H9 (cell line): ENCODE measurements at regions not wholly inside any gene's neighbourhood (a gene's known extent, or its start where the extent isn't known, plus 50 kb on each side); places are given as distances from the start of the nearest gene placed in this dataset.

Source experiments
- DNase-seq: peaks from one replicate; pipeline ENCODE4 v3.0.0-alpha.2; 2017
- H2AFZ ChIP-seq: one replicate; pipeline ENCODE4 v1.6.1; 2013; ENCODE audit warnings: mild to moderate bottlenecking, low read length, control low read depth, moderate library complexity
- H2AK5ac ChIP-seq: 2 replicates; pipeline ENCODE4 v1.6.1; 2013; ENCODE audit warnings: low read length, control low read depth, mixed read lengths; ENCODE audit not compliant: insufficient read length
- H2BK120ac ChIP-seq: one replicate; pipeline ENCODE4 v1.6.1; 2013; ENCODE audit warnings: low read depth, mild to moderate bottlenecking, low read length, control low read depth, inconsistent platforms; ENCODE audit not compliant: poor library complexity, severe bottlenecking
- H2BK12ac ChIP-seq: 2 replicates; pipeline ENCODE4 v1.6.1; 2013; ENCODE audit warnings: low read length, control low read depth, mixed read lengths, low read depth; ENCODE audit not compliant: insufficient read length
- H2BK15ac ChIP-seq: 2 replicates; pipeline ENCODE4 v1.6.1; 2013; ENCODE audit warnings: low read depth, low read length, control low read depth
- H2BK20ac ChIP-seq: one replicate; pipeline ENCODE4 v1.6.1; 2013; ENCODE audit warnings: low read depth, mild to moderate bottlenecking, low read length, control low read depth, inconsistent platforms; ENCODE audit not compliant: poor library complexity, severe bottlenecking
- H2BK5ac ChIP-seq: 2 replicates; pipeline ENCODE4 v1.6.1; 2013; ENCODE audit warnings: low read length, control low read depth, mixed read lengths; ENCODE audit not compliant: insufficient read length
- H3K14ac ChIP-seq: 2 replicates; pipeline ENCODE4 v1.6.1; 2013; ENCODE audit warnings: low read length, control low read depth; ENCODE audit not compliant: insufficient read depth
- H3K18ac ChIP-seq: 2 replicates; pipeline ENCODE4 v1.6.1; 2013; ENCODE audit warnings: low read depth, mild to moderate bottlenecking, mixed read lengths, low read length, control low read depth; ENCODE audit not compliant: insufficient read length
- H3K23ac ChIP-seq: 2 replicates; pipeline ENCODE4 v1.6.1; 2013; ENCODE audit warnings: low read length, control low read depth, mixed read lengths, low read depth; ENCODE audit not compliant: insufficient read length
- H3K23me2 ChIP-seq: 2 replicates; pipeline ENCODE4 v1.6.1; 2013; ENCODE audit warnings: low read depth, mild to moderate bottlenecking, mixed read lengths, low read length, control low read depth; ENCODE audit not compliant: insufficient read length, poor library complexity, severe bottlenecking
- H3K27ac ChIP-seq: 2 replicates; pipeline ENCODE4 v1.5.1; 2013; ENCODE audit warnings: low read length, control low read depth, mixed read lengths, low read depth; ENCODE audit not compliant: insufficient read length
- H3K27me3 ChIP-seq: 2 replicates; pipeline ENCODE4 v1.6.1; 2013; ENCODE audit warnings: low read length, control low read depth, inconsistent platforms; ENCODE audit not compliant: insufficient read depth
- H3K4ac ChIP-seq: 2 replicates; pipeline ENCODE4 v1.6.1; 2013; ENCODE audit warnings: low read depth, mild to moderate bottlenecking, control low read depth, inconsistent platforms, low read length, moderate library complexity
- H3K4me1 ChIP-seq: 2 replicates; pipeline ENCODE4 v1.6.1; 2013; ENCODE audit warnings: low read length, control low read depth, inconsistent platforms; ENCODE audit not compliant: insufficient read depth
- H3K4me2 ChIP-seq: 2 replicates; pipeline ENCODE4 v1.6.1; 2013; ENCODE audit warnings: low read length, control low read depth, mixed read lengths; ENCODE audit not compliant: insufficient read length, insufficient read depth
- H3K56ac ChIP-seq: 2 replicates; pipeline ENCODE4 v1.6.1; 2013; ENCODE audit warnings: low read depth, mild to moderate bottlenecking, mixed read lengths, low read length, control low read depth; ENCODE audit not compliant: insufficient read length
- H3K79me1 ChIP-seq: 2 replicates; pipeline ENCODE4 v1.6.1; 2013; ENCODE audit warnings: low read depth, mild to moderate bottlenecking, moderate library complexity, low read length, control low read depth, inconsistent platforms; ENCODE audit not compliant: insufficient read depth, poor library complexity, severe bottlenecking
- H3K79me2 ChIP-seq: 2 replicates; pipeline ENCODE4 v1.6.1; 2013; ENCODE audit warnings: low read length, control low read depth, inconsistent platforms; ENCODE audit not compliant: insufficient read depth
- H3K9ac ChIP-seq: 2 replicates; pipeline ENCODE4 v1.6.1; 2013; ENCODE audit warnings: low read length, control low read depth, mixed read lengths; ENCODE audit not compliant: insufficient read length; ENCODE audit errors: extremely low read depth
- H3K9me3 ChIP-seq: one replicate; pipeline ENCODE4 v1.6.1; 2013; ENCODE audit warnings: low read depth, low read length, inconsistent platforms; ENCODE audit not compliant: control insufficient read depth
- H3T11ph ChIP-seq: one replicate; pipeline ENCODE4 v1.6.1; 2013; ENCODE audit warnings: mild to moderate bottlenecking, low read length, control low read depth, inconsistent platforms
- H4K20me1 ChIP-seq: one replicate; pipeline ENCODE4 v1.6.1; 2013; ENCODE audit not compliant: control insufficient read depth, insufficient read length, insufficient read depth
- H4K5ac ChIP-seq: 2 replicates; pipeline ENCODE4 v1.6.1; 2013; ENCODE audit warnings: low read depth, mild to moderate bottlenecking, mixed read lengths, low read length, control low read depth; ENCODE audit not compliant: insufficient read length
- H4K8ac ChIP-seq: replicated peaks from 2 replicates; pipeline ENCODE4 v1.6.1; 2013; ENCODE audit warnings: low read length, control low read depth, mixed read lengths, low read depth; ENCODE audit not compliant: insufficient read length
- H4K91ac ChIP-seq: 2 replicates; pipeline ENCODE4 v1.6.1; 2013; ENCODE audit warnings: low read depth, mild to moderate bottlenecking, moderate library complexity, mixed read lengths, low read length, control low read depth; ENCODE audit not compliant: insufficient read length
- H3K27ac Mint-ChIP-seq, 3 experiments: 2 replicates in 2 of 3; 3 replicates in 1 of 3; pipeline ENCODE4 v1.8.0; 2020 to 2021; ENCODE audit warnings: mixed read lengths in 3 of 3, mild to moderate bottlenecking in 1 of 3, moderate library complexity in 1 of 3
- H3K27me3 Mint-ChIP-seq: 2 replicates; pipeline ENCODE4 v1.8.0; 2021; ENCODE audit warnings: low read depth, mild to moderate bottlenecking, moderate library complexity, mixed read lengths
- H3K36me3 Mint-ChIP-seq, 3 experiments: 2 replicates in 2 of 3; 3 replicates in 1 of 3; pipeline ENCODE4 v1.8.0; 2020 to 2021; ENCODE audit warnings: low read depth in 3 of 3, mixed read lengths in 3 of 3; ENCODE audit not compliant: insufficient read depth in 1 of 3
- H3K4me1 Mint-ChIP-seq, 2 experiments: 2 replicates each; pipeline ENCODE4 v1.8.0; 2020; ENCODE audit warnings: mixed read lengths in 2 of 2
- H3K4me3 Mint-ChIP-seq, 2 experiments: 2 replicates in 1 of 2; 3 replicates in 1 of 2; pipeline ENCODE4 v1.8.0; 2020 to 2021; ENCODE audit warnings: mild to moderate bottlenecking in 2 of 2, mixed read lengths in 2 of 2, moderate library complexity in 1 of 2
- H3K9me3 Mint-ChIP-seq, 2 experiments: 2 replicates in 1 of 2; 3 replicates in 1 of 2; pipeline ENCODE4 v1.8.0; 2020; ENCODE audit warnings: mild to moderate bottlenecking in 2 of 2, mixed read lengths in 2 of 2, moderate library complexity in 1 of 2
- WGBS: extraction: QIAGEN DNeasy Blood & Tissue Kit; methylation state at CpG from one replicate; pipeline ENCODE4 v1.1.7; 2013; ENCODE audit warnings: missing lambda C conversion rate, low lambda C conversion rate, mixed read lengths; ENCODE audit not compliant: insufficient read length; ENCODE audit errors: extremely low coverage; 5-methylcytosine and 5-hydroxymethylcytosine counted together
- TF ChIP-seq, protein P1 (sequence below): fragments of 200-600 bp; sonication (generic); conservative IDR thresholded peaks from 3 replicates; pipeline ENCODE4 v1.8.0; 2021; ENCODE audit warnings: antibody characterized with exemption, mild to moderate bottlenecking

DNA sequence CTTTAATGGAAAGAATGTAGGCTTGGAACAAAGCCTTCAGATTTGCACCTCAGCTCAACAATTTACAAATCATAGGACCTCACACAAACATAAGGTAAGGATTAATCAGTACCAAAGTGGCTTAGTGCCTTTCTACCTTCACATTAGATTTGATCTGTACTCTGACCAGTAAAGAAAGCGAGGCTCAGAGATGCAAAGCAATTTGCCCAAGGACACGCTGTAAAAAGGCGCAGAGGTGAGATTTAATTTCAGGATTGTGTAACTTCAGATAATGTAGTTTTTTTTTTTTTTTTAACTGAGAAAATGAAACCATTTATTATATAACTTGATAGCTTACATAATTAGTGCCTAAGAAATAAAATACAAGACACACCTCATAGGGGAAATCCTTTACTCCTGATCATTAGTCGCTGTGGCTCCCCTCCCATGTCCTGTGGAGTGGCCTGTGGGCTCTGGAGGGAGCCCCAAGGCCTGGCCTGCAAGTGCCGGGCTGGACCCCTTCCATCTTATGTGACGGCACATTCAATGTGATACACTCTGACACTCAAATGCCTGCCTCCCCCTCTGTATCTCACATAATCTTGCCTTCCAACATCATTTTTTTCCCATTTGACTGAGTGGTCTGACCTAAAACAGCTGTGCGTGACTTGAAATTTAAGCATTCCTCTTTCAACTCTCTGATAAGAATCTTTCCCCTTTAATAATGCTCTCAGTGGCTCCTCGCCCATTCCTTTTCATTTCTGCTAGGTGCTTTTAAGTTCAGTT is 426.5 kb upstream of the DAB1 start:
- Mint-ChIP-seq H3K4me3 (no peak overlapping the region), H3K36me3 (no peaks in the 10 kb centered on the region)

More for the DNA sequence above, 426.5 kb upstream of the DAB1 start:
- Histone ChIP-seq H2BK5ac (no peak overlapping the region), H3T11ph (no peak overlapping the region), H3K27me3 (no peaks in the 10 kb centered on the region), H3K4ac (no peak overlapping the region), H3K23me2 (no peaks in the 10 kb centered on the region), H2BK120ac (no peak overlapping the region), H2AFZ (no peak overlapping the region), H3K23ac (no peak overlapping the region), H4K8ac (no peak overlapping the region), H3K4me2 (no peak overlapping the region), H3K18ac (no peak overlapping the region), H3K4me1 (no peaks in the 10 kb centered on the region), H2AK5ac (no peak overlapping the region), H3K79me1 (no peaks in the 10 kb centered on the region), H2BK20ac (no peak overlapping the region), H3K79me2 (no peaks in the 10 kb centered on the region), H3K9me3 (no peaks in the 10 kb centered on the region), H3K9ac (no peak overlapping the region), H4K20me1 (no peaks in the 10 kb centered on the region), H3K56ac (no peak overlapping the region), H4K91ac (no peak overlapping the region), H2BK15ac (no peak overlapping the region), H3K14ac (no peak overlapping the region), H4K5ac (no peak overlapping the region), H3K27ac (no peak overlapping the region), H2BK12ac (no peak overlapping the region)
- Mint-ChIP-seq H3K9me3 (no peaks in the 10 kb centered on the region), H3K4me1 (peaks cover 8 to 16% of the 10 kb centered on the region in 2 experiments), H3K27ac (no peak overlapping the region), H3K27me3 (no peaks in the 10 kb centered on the region; the same call in 1 of the 2 replicates)
- DNase-seq, result no peak
- no CpG with 5 or more reads among the region's 8 CpGs for WGBS
- TF ChIP-seq, protein P1, sequence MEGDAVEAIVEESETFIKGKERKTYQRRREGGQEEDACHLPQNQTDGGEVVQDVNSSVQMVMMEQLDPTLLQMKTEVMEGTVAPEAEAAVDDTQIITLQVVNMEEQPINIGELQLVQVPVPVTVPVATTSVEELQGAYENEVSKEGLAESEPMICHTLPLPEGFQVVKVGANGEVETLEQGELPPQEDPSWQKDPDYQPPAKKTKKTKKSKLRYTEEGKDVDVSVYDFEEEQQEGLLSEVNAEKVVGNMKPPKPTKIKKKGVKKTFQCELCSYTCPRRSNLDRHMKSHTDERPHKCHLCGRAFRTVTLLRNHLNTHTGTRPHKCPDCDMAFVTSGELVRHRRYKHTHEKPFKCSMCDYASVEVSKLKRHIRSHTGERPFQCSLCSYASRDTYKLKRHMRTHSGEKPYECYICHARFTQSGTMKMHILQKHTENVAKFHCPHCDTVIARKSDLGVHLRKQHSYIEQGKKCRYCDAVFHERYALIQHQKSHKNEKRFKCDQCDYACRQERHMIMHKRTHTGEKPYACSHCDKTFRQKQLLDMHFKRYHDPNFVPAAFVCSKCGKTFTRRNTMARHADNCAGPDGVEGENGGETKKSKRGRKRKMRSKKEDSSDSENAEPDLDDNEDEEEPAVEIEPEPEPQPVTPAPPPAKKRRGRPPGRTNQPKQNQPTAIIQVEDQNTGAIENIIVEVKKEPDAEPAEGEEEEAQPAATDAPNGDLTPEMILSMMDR, result no peak
